Astrocyte of the cerebellum (primary cell): ENCODE measurements at regions not wholly inside any gene's neighbourhood (a gene's known extent, or its start where the extent isn't known, plus 50 kb on each side); places are given as distances from the start of the nearest gene placed in this dataset.
"Not testable (repeated sequence)": the region's sequence is repeated elsewhere in the genome, so short reads cannot be mapped to it uniquely, and the experiment has no call there.

ENCODE experiments used
- DNase-seq: peaks from one replicate; pipeline ENCODE4 v3.0.0-alpha.2; 2011; ENCODE audit warnings: low read depth
- H3K4me3 ChIP-seq: 2 replicates; pipeline ENCODE4 v1.5.1; 2011; ENCODE audit warnings: mild to moderate bottlenecking, low read depth, low read length, moderate library complexity
- CTCF ChIP-seq: IDR thresholded peaks from 2 replicates; pipeline ENCODE4 v1.5.1; 2012; ENCODE audit warnings: low read length, low read depth, moderate library complexity, mild to moderate bottlenecking; ENCODE audit errors: missing control alignments
- in situ Hi-C: cut with HindIII; loops from 2 replicates; pipeline ENCODE4 v1.10.0; 2017; ENCODE audit warnings: low sequenced_read_pairs

GRCh38 chr11:8768625-8769333 is 86.2 kb downstream of the RPL27A start:
- TF ChIP-seq CTCF, result peak; percentile 29
- no peak for DNase-seq
- in situ Hi-C loops, result no loop called here
- no peak overlapping the region for H3K4me3 ChIP-seq

DNA sequence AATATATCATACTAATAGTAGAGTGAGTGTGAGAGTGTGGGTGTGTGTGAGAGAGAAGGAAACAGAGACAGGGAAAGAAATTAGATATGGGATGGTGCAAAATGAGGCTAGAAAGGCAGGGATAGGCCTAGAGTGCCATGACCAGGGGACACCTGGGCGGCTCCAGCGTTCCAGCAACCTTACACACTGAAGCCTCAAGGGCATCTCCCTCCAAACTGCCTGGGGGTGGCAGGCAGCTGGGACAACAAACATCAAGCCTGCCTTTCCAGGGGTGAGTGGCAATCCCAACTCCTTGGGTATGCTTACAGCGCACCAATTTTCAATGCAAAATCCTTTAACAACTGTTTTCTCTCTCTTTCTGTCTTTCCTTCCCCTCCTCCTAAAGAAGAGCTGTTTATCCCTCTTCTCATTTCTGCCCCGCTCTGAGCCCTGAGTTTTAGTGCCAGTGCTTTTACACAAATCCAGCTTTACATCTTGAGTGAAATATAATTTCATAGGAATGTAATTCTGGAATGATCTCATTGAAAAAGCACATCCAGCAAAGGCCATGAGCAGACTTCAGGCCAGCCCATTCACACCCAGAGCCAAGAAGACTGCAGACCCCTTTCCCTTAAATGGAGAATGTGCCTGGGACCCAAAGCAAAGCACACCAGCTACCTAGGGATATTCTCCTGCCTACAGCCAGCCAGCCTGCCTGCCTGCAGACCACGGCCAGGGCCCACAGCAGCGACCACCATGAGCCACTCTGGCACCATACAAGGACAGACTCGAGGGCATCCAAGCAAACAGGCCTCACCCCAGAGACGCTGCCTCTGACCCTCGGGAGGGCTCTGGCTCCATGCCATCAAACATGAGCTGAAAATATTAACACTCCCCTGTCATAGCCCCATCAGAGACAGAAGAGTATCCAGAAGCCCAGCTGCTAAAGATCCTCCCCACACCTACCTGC is 90.3 kb downstream of the RPL27A start:
- in situ Hi-C loops, result no loop called here
- DNase-seq, result no peak
- TF ChIP-seq CTCF, result no peak
- no peak overlapping the region for H3K4me3 ChIP-seq

DNA sequence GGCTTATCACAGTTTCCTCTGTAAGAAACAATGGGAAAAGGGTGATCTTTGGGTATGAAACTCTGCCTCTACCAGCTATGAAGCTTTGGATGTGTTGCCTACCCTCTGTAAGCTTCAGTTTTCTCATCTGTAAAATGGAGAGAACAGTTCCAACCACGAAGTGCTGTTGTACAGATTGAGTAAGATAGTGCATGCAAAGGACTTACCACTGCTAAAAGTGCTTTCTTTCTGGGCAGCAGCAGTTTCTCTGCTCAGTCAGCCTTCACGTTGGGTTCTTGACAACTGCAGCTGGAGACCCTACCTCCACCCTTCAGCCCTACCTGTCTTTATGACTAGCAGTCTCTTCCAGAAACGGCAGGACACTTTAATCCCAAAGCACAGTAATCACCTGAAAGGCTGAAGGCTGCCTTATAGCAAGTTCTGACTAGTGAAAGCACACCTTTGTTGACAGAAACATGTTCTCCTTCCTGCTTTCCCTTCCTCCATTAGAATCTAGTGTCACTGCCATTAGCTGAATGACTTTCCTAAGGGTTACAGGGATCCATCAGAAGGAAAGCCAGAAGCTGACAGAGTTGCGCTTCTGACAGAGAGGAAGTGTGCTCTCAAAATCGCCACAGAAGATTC is 91.4 kb downstream of the RPL27A start:
- no peak for TF ChIP-seq CTCF
- in situ Hi-C loops, result no loop called here
- no peak overlapping the region for H3K4me3 ChIP-seq
- DNase-seq, result no peak

GRCh38 chr11:8774916-8775315 is 92.3 kb downstream of the RPL27A start:
- DNase-seq, H3K4me3 ChIP-seq, in situ Hi-C loops: not testable (repeated sequence)

DNA sequence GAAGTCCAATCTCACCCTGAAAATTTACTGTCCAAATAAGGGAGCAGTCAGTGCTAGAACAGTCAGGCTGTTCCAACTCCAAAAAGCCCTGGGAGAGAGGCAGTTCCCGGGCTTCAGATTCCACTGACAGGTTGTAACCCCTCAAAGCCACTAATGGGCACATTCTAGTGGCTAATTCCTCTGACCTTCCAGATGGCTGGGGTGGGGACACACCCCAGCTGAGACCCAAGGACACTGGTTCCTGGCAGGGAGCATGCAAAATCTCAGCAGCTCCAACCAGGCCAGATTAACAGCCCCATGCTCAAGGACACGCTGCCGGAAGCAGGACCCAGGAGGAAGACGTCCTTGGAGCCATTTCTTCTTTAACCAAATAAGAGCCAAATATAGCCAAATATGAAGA is 92.7 kb downstream of the RPL27A start:
- in situ Hi-C loops, result no loop called here
- DNase-seq, result no peak
- TF ChIP-seq CTCF, result no peak
- H3K4me3 ChIP-seq, result no peak overlapping the region

DNA sequence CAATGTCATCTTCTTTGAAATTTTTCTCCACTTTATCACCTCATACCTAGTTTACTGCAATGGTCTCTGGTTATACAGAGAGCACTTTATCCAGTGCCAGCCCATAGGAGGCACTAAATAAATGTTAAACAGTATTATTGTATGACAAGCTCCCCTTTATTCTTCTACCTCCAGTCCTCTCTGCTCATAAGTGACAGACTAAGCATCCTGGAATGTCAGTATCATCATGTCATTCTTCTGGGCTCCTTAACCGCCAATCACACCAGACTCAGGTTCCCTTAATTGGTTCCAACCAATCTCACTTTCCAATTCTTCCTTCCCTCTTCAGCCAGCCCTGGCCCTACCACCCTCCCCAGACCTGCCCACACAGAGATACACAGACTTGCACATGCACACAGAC is 93.1 kb downstream of the RPL27A start:
- no peak for DNase-seq
- TF ChIP-seq CTCF, result no peak
- in situ Hi-C loops, result no loop called here
- H3K4me3 ChIP-seq, result no peak overlapping the region
